GM12878 (cell line): ENCODE measurements at regions not wholly inside any gene's neighbourhood (a gene's known extent, or its start where the extent isn't known, plus 50 kb on each side); places are given as distances from the start of the nearest gene placed in this dataset.

Experiments used
- ATAC-seq: fragments of 200-7000 bp; cut with Tn5 transposase; 3 replicates; pipeline ENCODE4 v1.9.1; 2020; ENCODE audit warnings: mild to moderate bottlenecking, moderate library complexity
- BruUV-seq: library from RNA; stranded (reverse); fragments of 400-500 nt; replicated peaks from 2 replicates; lab custom pipeline; 2021; lab: Mats Ljungman, UMichigan
- CTCF ChIA-PET: fragments of 300-600 bp; sonication (Branson Sonifier 250); formaldehyde crosslinking; extraction: SDS; loops from one replicate; lab custom pipeline; 2021; ENCODE audit warnings: inconsistent platforms; lab: Yijun Ruan, JAX
- POLR2A ChIA-PET: fragments of 350-600 bp; formaldehyde crosslinking; extraction: SDS; loops from one replicate; lab custom pipeline; 2021; ENCODE audit warnings: inconsistent platforms; lab: Charles Lee
- RAD21 ChIA-PET: fragments of 300-600 bp; sonication (Branson Sonifier 250); formaldehyde crosslinking; loops from one replicate; lab custom pipeline; 2023; ENCODE audit warnings: antibody characterized with exemption; ENCODE audit not compliant: unreplicated experiment; lab: Charles Lee
- SMC1A ChIA-PET: fragments of 300-600 bp; sonication (Branson Sonifier 250); formaldehyde crosslinking; loops from one replicate; lab custom pipeline; 2023; ENCODE audit not compliant: unreplicated experiment, uncharacterized antibody; lab: Charles Lee
- DNase-seq: peaks from one replicate; pipeline ENCODE4 v3.0.0-alpha.2; 2011; ENCODE audit warnings: low read depth, low spot score
- FAIRE-seq: peaks from 3 replicates; lab custom pipeline; 2011; peaks lifted over from hg19 to GRCh38; lab: Jason Lieb, UNC
- H2AFZ ChIP-seq: 2 replicates; pipeline ENCODE4 v1.6.0; 2011; ENCODE audit warnings: low read depth, low read length, control low read depth; ENCODE audit not compliant: control insufficient read depth
- H3K27ac ChIP-seq: 2 replicates; pipeline ENCODE4 v1.5.1; 2011; ENCODE audit warnings: control low read depth; ENCODE audit not compliant: control insufficient read depth, insufficient read depth
- H3K27me3 ChIP-seq, 2 experiments: replicated peaks in 1 of 2; 2 replicates each; pipeline versions ENCODE4 v1.6.0 to v1.6.1; 2011; ENCODE audit warnings: low read length in 1 of 2; ENCODE audit not compliant: control insufficient read depth in 2 of 2, insufficient read depth in 2 of 2
- H3K36me3 ChIP-seq, 2 experiments: 2 replicates each; pipeline ENCODE4 v1.5.1; 2011; ENCODE audit warnings: low read length in 1 of 2; ENCODE audit not compliant: control insufficient read depth in 2 of 2, insufficient read depth in 2 of 2
- H3K4me1 ChIP-seq: 2 replicates; pipeline ENCODE4 v1.6.1; 2011; ENCODE audit warnings: mild to moderate bottlenecking, low read length, moderate library complexity, mixed read lengths; ENCODE audit not compliant: control insufficient read depth, insufficient read depth
- H3K4me2 ChIP-seq: 2 replicates; pipeline ENCODE4 v1.6.0; 2011; ENCODE audit warnings: control low read depth; ENCODE audit not compliant: control insufficient read depth, insufficient read depth
- H3K4me3 ChIP-seq: fragments of 200-600 bp; sonication (generic); 2 replicates; pipeline ENCODE4 v1.5.1; 2016
- H3K79me2 ChIP-seq: 2 replicates; pipeline ENCODE4 v1.6.0; 2011; ENCODE audit warnings: low read length; ENCODE audit not compliant: control insufficient read depth, insufficient read depth
- H3K9ac ChIP-seq: 2 replicates; pipeline ENCODE4 v1.8.0; 2011; ENCODE audit warnings: low read length, control low read depth, mixed read lengths; ENCODE audit not compliant: control insufficient read depth, insufficient read depth
- H3K9me3 ChIP-seq: replicated peaks from 3 replicates; pipeline ENCODE4 v1.5.1; 2011; ENCODE audit warnings: mild to moderate bottlenecking, low read length; ENCODE audit not compliant: control insufficient read depth, insufficient read depth
- H4K20me1 ChIP-seq: 2 replicates; pipeline ENCODE4 v1.6.0; 2011; ENCODE audit not compliant: control insufficient read depth, insufficient read depth
- ASH2L ChIP-seq: fragments of 300-600, 200-600 bp; sonication (generic); IDR thresholded peaks from 2 replicates; pipeline ENCODE4 v1.6.1; 2017; ENCODE audit warnings: low read depth, mild to moderate bottlenecking, borderline replicate concordance
- DPF2 ChIP-seq: fragments of 450-650 bp; IDR thresholded peaks from 2 replicates; pipeline ENCODE4 v1.6.1; 2017; ENCODE audit warnings: mild to moderate bottlenecking
- E4F1 ChIP-seq: fragments of 450-650 bp; IDR thresholded peaks from 2 replicates; pipeline ENCODE4 v1.6.1; 2018; ENCODE audit warnings: borderline replicate concordance, mild to moderate bottlenecking; ENCODE audit not compliant: partially characterized antibody
- EGR1 ChIP-seq, 2 experiments: IDR thresholded peaks; 1 replicate in 1 of 2; 2 replicates in 1 of 2; pipeline ENCODE4 v1.6.1; 2011 to 2012; ENCODE audit warnings: low read depth in 2 of 2, low read length in 2 of 2, borderline replicate concordance in 1 of 2, mild to moderate bottlenecking in 1 of 2, moderate library complexity in 1 of 2
- FOXM1 ChIP-seq: IDR thresholded peaks from 2 replicates; pipeline ENCODE4 v1.6.1; 2012; ENCODE audit warnings: low read depth, mild to moderate bottlenecking, inconsistent platforms, low read length, moderate library complexity
- MTA3 ChIP-seq: IDR thresholded peaks from 2 replicates; pipeline ENCODE4 v1.6.1; 2012; ENCODE audit warnings: low read length, inconsistent platforms, borderline replicate concordance
- NFXL1 ChIP-seq: fragments of 450-650 bp; IDR thresholded peaks from 2 replicates; pipeline ENCODE4 v1.6.1; 2017; ENCODE audit warnings: antibody characterized with exemption, mild to moderate bottlenecking, borderline replicate concordance
- NFYA ChIP-seq: IDR thresholded peaks from 2 replicates; pipeline ENCODE4 v1.6.1; 2011; ENCODE audit warnings: low read depth, mild to moderate bottlenecking, low read length, improper control_type of control experiment, borderline replicate concordance
- RCOR1 ChIP-seq: conservative IDR thresholded peaks from 2 replicates; pipeline ENCODE4 v1.6.1; 2012; ENCODE audit warnings: low read depth, low read length, improper control_type of control experiment
- RFX5 ChIP-seq: IDR thresholded peaks from 2 replicates; pipeline ENCODE4 v1.6.1; 2011; ENCODE audit warnings: low read depth, low read length, improper control_type of control experiment
- SIX5 ChIP-seq: IDR thresholded peaks from 2 replicates; pipeline ENCODE4 v1.6.1; 2011; ENCODE audit warnings: mild to moderate bottlenecking, low read depth, low read length, moderate library complexity; ENCODE audit not compliant: severe bottlenecking
- TARDBP ChIP-seq: IDR thresholded peaks from 2 replicates; pipeline ENCODE4 v1.6.1; 2016; ENCODE audit warnings: borderline replicate concordance
- ZBED1 ChIP-seq: IDR thresholded peaks from 2 replicates; pipeline ENCODE4 v1.6.1; 2016; ENCODE audit warnings: borderline replicate concordance
- WGBS: methylation state at CpG from one replicate; pipeline ENCODE4 v1.1.6; 2016; ENCODE audit warnings: low lambda C conversion rate; ENCODE audit not compliant: insufficient replicate concordance, insufficient coverage; ENCODE audit errors: missing lambda C conversion rate; 5-methylcytosine and 5-hydroxymethylcytosine counted together
- in situ Hi-C: fragments of 300-500 bp; cut with MboI; formaldehyde crosslinking; loops from 9 replicates; pipeline ENCODE4 v1.14.3; 2018; ENCODE audit warnings: mixed read lengths
- intact Hi-C: fragments of 100-400 bp; cut with micrococcal nuclease; formaldehyde crosslinking; loops from one replicate; pipeline ENCODE4 v1.14.2; 2022; ENCODE audit not compliant: unreplicated experiment
- TF ChIP-seq, protein P1 (sequence below): fragments of 450-650 bp; IDR thresholded peaks from 2 replicates; pipeline ENCODE4 v1.6.1; 2014; ENCODE audit warnings: mild to moderate bottlenecking

- RAD21 ChIA-PET = no interaction called here
- intact Hi-C loops (no loop called here), in situ Hi-C loops (no loop called here)
- CTCF ChIA-PET = no interaction called here
- Histone ChIP-seq H3K4me2 (no peak overlapping the region), H3K4me3 (no peak overlapping the region), H3K36me3 (no peaks in the 10 kb centered on the region), H3K27me3 (no peaks in the 10 kb centered on the region), H3K4me1 (no peaks in the 10 kb centered on the region), H3K9me3 (no peaks in the 10 kb centered on the region), H4K20me1 (no peaks in the 10 kb centered on the region), H3K9ac (no peak overlapping the region), H3K27ac (no peak overlapping the region), H2AFZ (no peak overlapping the region), H3K79me2 (no peaks in the 10 kb centered on the region)
- WGBS = 0% methylated on average over 1 of the region's 1 CpG
- ATAC-seq (no peak), DNase-seq (no peak), FAIRE-seq (no peak)
- BruUV-seq = no TSS peak
- SMC1A ChIA-PET = no interaction called here
- POLR2A ChIA-PET = no interaction called here
- TF ChIP-seq EGR1 (IDR thresholded peaks at IDR 0.05; ENCODE audit: borderline replicate concordance in 1 of 2, low read depth in 2 of 2, low read length in 2 of 2) (no peak), RCOR1 (no peak), E4F1 (no peak), TARDBP (no peak), DPF2 (no peak), FOXM1 (no peak), ZBED1 (no peak), ASH2L (no peak), NFXL1 (no peak), SIX5 (no peak), MTA3 (no peak), NFYA (no peak), RFX5 (no peak)
- TF ChIP-seq, protein P1, sequence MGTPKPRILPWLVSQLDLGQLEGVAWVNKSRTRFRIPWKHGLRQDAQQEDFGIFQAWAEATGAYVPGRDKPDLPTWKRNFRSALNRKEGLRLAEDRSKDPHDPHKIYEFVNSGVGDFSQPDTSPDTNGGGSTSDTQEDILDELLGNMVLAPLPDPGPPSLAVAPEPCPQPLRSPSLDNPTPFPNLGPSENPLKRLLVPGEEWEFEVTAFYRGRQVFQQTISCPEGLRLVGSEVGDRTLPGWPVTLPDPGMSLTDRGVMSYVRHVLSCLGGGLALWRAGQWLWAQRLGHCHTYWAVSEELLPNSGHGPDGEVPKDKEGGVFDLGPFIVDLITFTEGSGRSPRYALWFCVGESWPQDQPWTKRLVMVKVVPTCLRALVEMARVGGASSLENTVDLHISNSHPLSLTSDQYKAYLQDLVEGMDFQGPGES = no peak
Measured at GRCh38 chr11:104549019-104549418, 349.2 kb downstream of the CASP12 start.
